T-cell (primary cell): ENCODE measurements at regions not wholly inside any gene's neighbourhood (a gene's known extent, or its start where the extent isn't known, plus 50 kb on each side); places are given as distances from the start of the nearest gene placed in this dataset.

ENCODE experiments used
- ATAC-seq, 4 experiments: fragments of 200-7000 bp in 3 of 4; fragments of 150-1000 bp in 1 of 4; cut with Tn5 transposase; replicated peaks in 1 of 4; 1 replicate in 3 of 4; 2 replicates in 1 of 4; pipeline ENCODE4 v1.10.0; 2021; ENCODE audit warnings: moderate library complexity in 3 of 4, mild to moderate bottlenecking in 2 of 4, moderate number of reproducible peaks in 1 of 4
- CTCF ChIA-PET, 2 donors: fragments of 300-600 bp; sonication (Branson Sonifier 250); formaldehyde crosslinking; loops; one replicate each; lab custom pipeline; 2022; ENCODE audit warnings: antibody characterized with exemption in 2 of 2; lab: Charles Lee
- POLR2A ChIA-PET, 2 donors: fragments of 300-600 bp; sonication (Branson Sonifier 250); formaldehyde crosslinking; loops; one replicate each; lab custom pipeline; 2022; ENCODE audit warnings: antibody characterized with exemption in 2 of 2; lab: Charles Lee
- DNase-seq, 35 experiments: peaks; one replicate each; pipeline versions ENCODE4 v3.0.0 to v3.0.0-alpha.2; 2013 to 2023
- H3K27ac ChIP-seq: one replicate; pipeline ENCODE4 v1.5.1; 2013; ENCODE audit warnings: low read length
- H3K27me3 ChIP-seq, 2 experiments: replicated peaks in 1 of 2; 1 replicate in 1 of 2; 2 replicates in 1 of 2; pipeline versions ENCODE4 v1.6.1 to v1.7.0; 2013; ENCODE audit warnings: low read length in 1 of 2, mixed read lengths in 1 of 2; ENCODE audit not compliant: control insufficient read depth in 2 of 2, insufficient read depth in 2 of 2; ENCODE audit errors: extremely low read depth in 1 of 2
- H3K36me3 ChIP-seq, 2 donors: 1 replicate in 1 of 2; 2 replicates in 1 of 2; pipeline versions ENCODE4 v1.6.1 to v1.7.0; 2013; ENCODE audit warnings: low read length in 1 of 2; ENCODE audit not compliant: control insufficient read depth in 2 of 2, insufficient read depth in 1 of 2; ENCODE audit errors: extremely low read depth in 1 of 2
- H3K4me1 ChIP-seq, 2 experiments: 1 replicate in 1 of 2; 2 replicates in 1 of 2; pipeline versions ENCODE4 v1.6.1 to v1.7.0; 2013; ENCODE audit warnings: low read length in 2 of 2, mixed read lengths in 1 of 2; ENCODE audit not compliant: insufficient read depth in 2 of 2, control insufficient read depth in 1 of 2; ENCODE audit errors: extremely low read depth in 1 of 2
- H3K4me3 ChIP-seq, 2 donors: 1 replicate in 1 of 2; 2 replicates in 1 of 2; pipeline versions ENCODE4 v1.5.1 to v1.7.0; 2013; ENCODE audit warnings: mild to moderate bottlenecking in 2 of 2, low read length in 1 of 2, moderate library complexity in 1 of 2; ENCODE audit not compliant: control insufficient read depth in 1 of 2; ENCODE audit errors: extremely low read depth in 1 of 2
- H3K9me3 ChIP-seq: 2 replicates; pipeline ENCODE4 v1.7.0; 2013
- H3K27ac Mint-ChIP-seq, 2 donors: one replicate each; pipeline ENCODE4 v1.8.0; 2020 to 2021; ENCODE audit warnings: mild to moderate bottlenecking in 2 of 2, mixed read lengths in 2 of 2
- H3K27me3 Mint-ChIP-seq, 2 donors: one replicate each; pipeline ENCODE4 v1.8.0; 2021 to 2022; ENCODE audit warnings: mixed read lengths in 2 of 2
- H3K36me3 Mint-ChIP-seq: one replicate; pipeline ENCODE4 v1.8.0; 2021; ENCODE audit warnings: mixed read lengths
- H3K4me1 Mint-ChIP-seq, 3 donors: one replicate each; pipeline ENCODE4 v1.8.0; 2020 to 2022; ENCODE audit warnings: mixed read lengths in 3 of 3, mild to moderate bottlenecking in 1 of 3
- H3K4me3 Mint-ChIP-seq, 3 donors: one replicate each; pipeline ENCODE4 v1.8.0; 2020 to 2022; ENCODE audit warnings: mild to moderate bottlenecking in 3 of 3, mixed read lengths in 3 of 3, moderate library complexity in 3 of 3
- H3K9me3 Mint-ChIP-seq, 3 donors: one replicate each; pipeline ENCODE4 v1.8.0; 2020 to 2022; ENCODE audit warnings: mixed read lengths in 3 of 3
- WGBS: methylation state at CpG from one replicate; pipeline ENCODE4 v1.1.5; 2013; ENCODE audit warnings: missing lambda C conversion rate; ENCODE audit not compliant: insufficient coverage; 5-methylcytosine and 5-hydroxymethylcytosine counted together

- Mint-ChIP-seq H3K27me3 (peaks cover 2 to 12% of the 10 kb centered on the region in 2 donors), H3K4me1 (no peaks in the 10 kb centered on the region), H3K9me3 (peaks cover 0 to 6% (median 4%) of the 10 kb centered on the region in 3 donors), H3K4me3 (no peak overlapping the region), H3K36me3 (no peaks in the 10 kb centered on the region), H3K27ac (no peak overlapping the region)
- H3K27ac ChIP-seq = no peak overlapping the region
- ChIA-PET POLR2A (no interaction called here), CTCF (no interaction called here)
- DNase-seq = no peak
- no peaks in the 10 kb centered on the region for H3K27me3 ChIP-seq
- no peaks in the 10 kb centered on the region for H3K4me1 ChIP-seq
- H3K36me3 ChIP-seq = no peaks in the 10 kb centered on the region
- H3K4me3 ChIP-seq = no peak overlapping the region
- H3K9me3 ChIP-seq = no peaks in the 10 kb centered on the region
- no peak for ATAC-seq
These were observed 312.5 kb upstream of the PDGFD start for GRCh38 chr11:104476454-104476853.

- CTCF ChIA-PET = no interaction called here
- no peaks in the 10 kb centered on the region for H3K27me3 Mint-ChIP-seq
- H3K36me3 Mint-ChIP-seq = no peaks in the 10 kb centered on the region
- H3K4me1 Mint-ChIP-seq = no peaks in the 10 kb centered on the region
- Histone ChIP-seq H3K27me3 (no peaks in the 10 kb centered on the region), H3K4me3 (no peak overlapping the region), H3K9me3 (no peaks in the 10 kb centered on the region), H3K27ac (no peak overlapping the region), H3K4me1 (no peaks in the 10 kb centered on the region), H3K36me3 (no peaks in the 10 kb centered on the region)
- ATAC-seq (no peak), DNase-seq (no peak)
- POLR2A ChIA-PET = no interaction called here
- H3K9me3 Mint-ChIP-seq = no peaks in the 10 kb centered on the region
- no peak overlapping the region for H3K4me3 Mint-ChIP-seq
- H3K27ac Mint-ChIP-seq = no peak overlapping the region
These were observed 303.5 kb upstream of the PDGFD start for GRCh38 chr11:104467404-104467803.

GRCh38 chr11:104465321-104465720 lies 301.4 kb upstream of the PDGFD start:
- no peaks in the 10 kb centered on the region for H3K9me3 ChIP-seq
- H3K4me3 ChIP-seq = no peak overlapping the region
- Mint-ChIP-seq H3K4me1 (no peaks in the 10 kb centered on the region), H3K36me3 (no peaks in the 10 kb centered on the region), H3K27ac (no peak overlapping the region), H3K9me3 (no peaks in the 10 kb centered on the region), H3K27me3 (no peaks in the 10 kb centered on the region), H3K4me3 (no peak overlapping the region)
- POLR2A ChIA-PET = interaction anchor here in 1 of 2 donors (0.6 kb wide), 1 partner anchor 49 kb away, joined by 3 read pairs; no protein-coding TSS in a partner anchor
- no peaks in the 10 kb centered on the region for H3K27me3 ChIP-seq
- CTCF ChIA-PET = no interaction called here
- ATAC-seq (no peak), DNase-seq (no peak)
- no peaks in the 10 kb centered on the region for H3K36me3 ChIP-seq
- no CpG with 5 or more reads among the region's 1 CpG for WGBS
- H3K4me1 ChIP-seq = no peaks in the 10 kb centered on the region
- no peak overlapping the region for H3K27ac ChIP-seq

- no peaks in the 10 kb centered on the region for H3K27me3 Mint-ChIP-seq
- H3K27ac Mint-ChIP-seq = no peak overlapping the region
- POLR2A ChIA-PET = interaction anchor here in 1 of 2 donors (0.6 kb wide), 1 partner anchor 48 kb away, joined by 3 read pairs; no protein-coding TSS in a partner anchor
These were observed 300.7 kb upstream of the PDGFD start for GRCh38 chr11:104464691-104465090.

GRCh38 chr11:104462341-104462740 lies 298.4 kb upstream of the PDGFD start:
- H3K27ac Mint-ChIP-seq = no peak overlapping the region
- Histone ChIP-seq H3K4me1 (no peaks in the 10 kb centered on the region), H3K27ac (no peak overlapping the region), H3K9me3 (no peaks in the 10 kb centered on the region), H3K4me3 (no peak overlapping the region), H3K27me3 (no peaks in the 10 kb centered on the region), H3K36me3 (no peaks in the 10 kb centered on the region)
- no peaks in the 10 kb centered on the region for H3K9me3 Mint-ChIP-seq
- no peaks in the 10 kb centered on the region for H3K36me3 Mint-ChIP-seq
- no peak for ATAC-seq
- no peak overlapping the region for H3K4me3 Mint-ChIP-seq
- no peaks in the 10 kb centered on the region for H3K4me1 Mint-ChIP-seq
- CTCF ChIA-PET = no interaction called here
- peaks cover 0 to 3% of the 10 kb centered on the region in 2 donors for H3K27me3 Mint-ChIP-seq
- DNase-seq = no peak
- WGBS = no CpG with 5 or more reads among the region's 2 CpGs
- POLR2A ChIA-PET = no interaction called here

More at GRCh38 chr11:104464691-104465090, 300.7 kb upstream of the PDGFD start:
- CTCF ChIA-PET = no interaction called here
- Mint-ChIP-seq H3K4me1 (no peaks in the 10 kb centered on the region), H3K36me3 (no peaks in the 10 kb centered on the region), H3K9me3 (no peaks in the 10 kb centered on the region), H3K4me3 (no peak overlapping the region)
- Histone ChIP-seq H3K4me1 (no peaks in the 10 kb centered on the region), H3K9me3 (no peaks in the 10 kb centered on the region), H3K27me3 (no peaks in the 10 kb centered on the region), H3K4me3 (no peak overlapping the region), H3K36me3 (no peaks in the 10 kb centered on the region), H3K27ac (no peak overlapping the region)
- no peak for DNase-seq
- no CpG with 5 or more reads among the region's 1 CpG for WGBS
- ATAC-seq = no peak

- WGBS = no CpG with 5 or more reads among the region's 4 CpGs
- DNase-seq = no peak
- Histone ChIP-seq H3K36me3 (no peaks in the 10 kb centered on the region), H3K4me1 (no peaks in the 10 kb centered on the region), H3K27me3 (no peaks in the 10 kb centered on the region), H3K4me3 (no peak overlapping the region), H3K27ac (no peak overlapping the region), H3K9me3 (no peaks in the 10 kb centered on the region)
- no peak for ATAC-seq
- H3K36me3 Mint-ChIP-seq = no peaks in the 10 kb centered on the region
- ChIA-PET CTCF (no interaction called here), POLR2A (no interaction called here)
- peaks cover 0 to 4% of the 10 kb centered on the region in 2 donors for H3K27me3 Mint-ChIP-seq
- H3K4me1 Mint-ChIP-seq = no peaks in the 10 kb centered on the region
- H3K9me3 Mint-ChIP-seq = no peaks in the 10 kb centered on the region
- H3K4me3 Mint-ChIP-seq = no peak overlapping the region
- H3K27ac Mint-ChIP-seq = no peak overlapping the region
These were observed 287.4 kb upstream of the PDGFD start for GRCh38 chr11:104451197-104451893.

- no peaks in the 10 kb centered on the region for H3K27me3 ChIP-seq
- H3K9me3 ChIP-seq = no peaks in the 10 kb centered on the region
- ChIA-PET POLR2A (interaction anchor here in 1 of 2 donors (0.6 kb wide), 1 partner anchor 1832 kb away, joined by 4 read pairs; no protein-coding TSS in a partner anchor), CTCF (no interaction called here)
- peaks cover 0 to 8% (median 0%) of the 10 kb centered on the region in 3 donors for H3K9me3 Mint-ChIP-seq
- no peaks in the 10 kb centered on the region for H3K36me3 Mint-ChIP-seq
- no peak overlapping the region for H3K27ac ChIP-seq
- ATAC-seq (no peak), DNase-seq (no peak)
- H3K27me3 Mint-ChIP-seq = peaks cover 5 to 10% of the 10 kb centered on the region in 2 donors
- no peaks in the 10 kb centered on the region for H3K4me1 ChIP-seq
- H3K36me3 ChIP-seq = no peaks in the 10 kb centered on the region
- H3K4me3 ChIP-seq = no peak overlapping the region
- no peaks in the 10 kb centered on the region for H3K4me1 Mint-ChIP-seq
- H3K27ac Mint-ChIP-seq = no peak overlapping the region
- H3K4me3 Mint-ChIP-seq = no peak overlapping the region
These were observed 279.4 kb upstream of the PDGFD start for GRCh38 chr11:104443387-104443786.
